H1 (cell line): ENCODE measurements at regions not wholly inside any gene's neighbourhood (a gene's known extent, or its start where the extent isn't known, plus 50 kb on each side); places are given as distances from the start of the nearest gene placed in this dataset.

Experiments used
- HDAC6 ChIP-seq: IDR thresholded peaks from one replicate; pipeline ENCODE4 v1.7.1; 2012; ENCODE audit warnings: low read depth, mild to moderate bottlenecking, inconsistent platforms, low read length, moderate library complexity
- JUND ChIP-seq: IDR thresholded peaks from 2 replicates; pipeline ENCODE4 v1.6.1; 2011; ENCODE audit warnings: mild to moderate bottlenecking, improper control_type of control experiment, low read length
- NRF1 ChIP-seq: IDR thresholded peaks from 2 replicates; pipeline ENCODE4 v1.6.1; 2011; ENCODE audit warnings: mild to moderate bottlenecking, low read depth, low read length, improper control_type of control experiment
- PHF8 ChIP-seq: fragments of 200-600 bp; sonication (generic); conservative IDR thresholded peaks from 2 replicates; pipeline ENCODE4 v1.7.1; 2012; ENCODE audit warnings: low read depth, mild to moderate bottlenecking, inconsistent platforms, low read length, moderate library complexity
- RBBP5 ChIP-seq: IDR thresholded peaks from 2 replicates; pipeline ENCODE4 v1.7.1; 2012; ENCODE audit warnings: low read depth, mild to moderate bottlenecking, inconsistent platforms, low read length, moderate library complexity, borderline replicate concordance
- RXRA ChIP-seq: IDR thresholded peaks from 2 replicates; pipeline ENCODE4 v1.6.1; 2011; ENCODE audit warnings: low read depth, mild to moderate bottlenecking, low read length, moderate library complexity; ENCODE audit not compliant: insufficient read depth
- SP1 ChIP-seq: IDR thresholded peaks from 2 replicates; pipeline ENCODE4 v1.6.1; 2011; ENCODE audit warnings: low read depth, low read length
- TEAD4 ChIP-seq: IDR thresholded peaks from 2 replicates; pipeline ENCODE4 v1.6.1; 2012; ENCODE audit warnings: low read depth, low read length, inconsistent platforms, mixed read lengths

DNA sequence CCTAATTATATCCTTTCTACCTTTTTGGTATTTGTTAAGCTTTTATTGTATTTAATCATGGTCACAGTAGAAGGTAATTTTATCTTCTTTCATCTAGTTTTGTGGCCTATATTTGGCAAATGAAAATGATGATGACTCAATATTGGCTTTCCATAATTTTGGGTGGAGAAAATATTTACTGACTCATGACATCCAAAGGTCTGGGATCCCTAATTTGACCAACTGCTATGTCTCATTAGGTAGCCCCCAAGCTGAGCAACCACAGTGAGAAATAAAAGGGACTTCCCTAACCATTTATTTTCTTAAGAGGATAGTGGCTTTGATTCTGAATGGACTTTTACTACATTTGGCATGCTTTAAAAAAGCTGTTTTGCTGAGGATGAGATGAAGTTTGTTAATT lies 289.5 kb downstream of the RMST start (continued):
- no peak for TF ChIP-seq PHF8
- TF ChIP-seq NRF1: no peak
- TF ChIP-seq JUND: no peak
- no peak for TF ChIP-seq SP1
- TF ChIP-seq TEAD4: no peak
- no peak for TF ChIP-seq HDAC6
- TF ChIP-seq RBBP5: no peak
- TF ChIP-seq RXRA: no peak
